Suprapubic skin (tissue), 3 donors: ENCODE measurements at regions not wholly inside any gene's neighbourhood (a gene's known extent, or its start where the extent isn't known, plus 50 kb on each side); places are given as distances from the start of the nearest gene placed in this dataset.

Source experiments
- CTCF ChIP-seq, 2 donors: fragments of 200-600 bp in 1 of 2; fragments of 450-650 bp in 1 of 2; sonication (generic) in 1 of 2; IDR thresholded peaks; one replicate each; pipeline ENCODE4 v1.5.1; 2016 to 2019; ENCODE audit warnings: antibody characterized with exemption in 2 of 2, mild to moderate bottlenecking in 1 of 2, moderate library complexity in 1 of 2
- POLR2AphosphoS5 ChIP-seq, 3 donors: sonication (generic); formaldehyde crosslinking; IDR thresholded peaks; one replicate each; pipeline ENCODE4 v1.6.1; 2017; ENCODE audit warnings: antibody characterized with exemption in 3 of 3

- TF ChIP-seq POLR2AphosphoS5 (IDR thresholded peaks at IDR 0.05): no peak
- TF ChIP-seq CTCF (IDR thresholded peaks at IDR 0.05): no peak
Measured at GRCh38 chr9:28927691-28928090, 1354.4 kb upstream of the C9orf72 start.
